ENCODE measurements at regions not wholly inside any gene's neighbourhood (a gene's known extent, or its start where the extent isn't known, plus 50 kb on each side); places are given as distances from the start of the nearest gene placed in this dataset.

GRCh38 chr2:238518821-238519186 lies 92.1 kb downstream of the ASB1 start:
- CTCF ChIA-PET: interaction anchor here (1.0 to 12.4 kb wide), 7 partner anchors 11 to 495 kb away, joined by 3 to 165 read pairs (median 3); no protein-coding TSS in a partner anchor
- no peak for DNase-seq (ENCODE audit: low read depth, low spot score)
- POLR2A ChIA-PET: interaction anchor here (1.0 to 1.5 kb wide), 2 partner anchors 266 to 329 kb away, joined by 4 to 13 read pairs; partner anchors contain the start of gene TWIST2
- H3K4me3 ChIP-seq (ENCODE audit: low read depth, low read length): peak overlapping the region; percentile 35
- TF ChIP-seq CTCF (IDR thresholded peaks at IDR 0.05; ENCODE audit: insufficient read depth, low read length, missing control alignments): no peak

GRCh38 chr2:238520359-238520886 lies 93.7 kb downstream of the ASB1 start:
- CTCF ChIA-PET: interaction anchor here (1.0 to 12.4 kb wide), 3 partner anchors 9 to 265 kb away, joined by 3 to 165 read pairs (median 3); no protein-coding TSS in a partner anchor
- DNase-seq (ENCODE audit: low read depth, low spot score): no peak
- POLR2A ChIA-PET: no interaction called here
- no peak for TF ChIP-seq CTCF (IDR thresholded peaks at IDR 0.05; ENCODE audit: insufficient read depth, low read length, missing control alignments)
- no peak overlapping the region for H3K4me3 ChIP-seq (ENCODE audit: low read depth, low read length)

DNA sequence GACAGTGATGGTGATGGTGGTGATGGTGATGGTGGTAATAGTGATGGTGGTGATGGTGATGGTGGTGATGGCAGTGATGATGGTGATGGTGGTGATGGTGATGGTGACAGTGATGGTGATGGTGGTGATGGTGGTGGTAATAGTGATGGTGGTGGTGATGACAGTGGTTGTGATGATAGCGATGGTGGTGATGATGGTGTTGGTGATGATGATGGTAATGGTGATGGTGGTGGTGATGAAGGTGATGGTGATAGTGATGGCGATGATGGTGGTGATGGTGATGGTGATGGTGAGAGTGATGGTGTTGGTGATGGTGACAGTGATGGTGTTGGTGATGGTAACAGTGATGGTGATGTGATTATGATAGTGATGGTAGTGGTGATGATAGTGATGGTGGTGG lies 94.3 kb downstream of the ASB1 start:
- CTCF ChIA-PET: interaction anchor here (1.9 kb wide), 1 partner anchor 8 kb away, joined by 6 read pairs; no protein-coding TSS in a partner anchor
- no peak overlapping the region for H3K4me3 ChIP-seq (ENCODE audit: low read depth, low read length)
- DNase-seq (ENCODE audit: low read depth, low spot score): no peak
- POLR2A ChIA-PET: no interaction called here
- TF ChIP-seq CTCF (IDR thresholded peaks at IDR 0.05; ENCODE audit: insufficient read depth, low read length, missing control alignments): no peak

DNA sequence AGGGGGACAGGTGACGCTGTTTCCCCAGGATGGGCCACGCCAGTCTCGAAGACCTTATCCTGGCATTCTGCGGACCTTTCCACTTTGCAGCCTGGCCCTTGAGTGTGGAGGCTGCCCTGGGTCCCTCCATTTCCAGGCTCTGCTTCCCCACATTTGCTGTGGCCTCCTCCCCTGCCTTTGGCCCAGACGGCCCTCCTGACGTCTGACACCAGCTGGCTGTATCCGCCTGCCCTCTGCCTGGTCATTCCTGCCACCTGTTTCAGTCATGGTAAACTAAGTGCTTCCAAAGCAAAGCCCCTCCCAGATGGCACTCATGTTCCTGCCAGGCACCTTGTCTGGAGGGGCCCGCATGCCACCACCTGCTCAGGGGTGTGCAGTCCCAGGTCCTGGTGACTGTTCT lies 95.1 kb downstream of the ASB1 start:
- ChIA-PET CTCF (interaction anchor here (1.1 to 1.9 kb wide), 2 partner anchors 8 to 263 kb away, joined by 4 to 6 read pairs; no protein-coding TSS in a partner anchor), POLR2A (no interaction called here)
- no peak for DNase-seq (ENCODE audit: low read depth, low spot score)
- TF ChIP-seq CTCF (IDR thresholded peaks at IDR 0.05; ENCODE audit: insufficient read depth, low read length, missing control alignments): no peak
- no peak overlapping the region for H3K4me3 ChIP-seq (ENCODE audit: low read depth, low read length)

- POLR2A ChIA-PET: no interaction called here
- DNase-seq (ENCODE audit: low read depth, low spot score): no peak
- TF ChIP-seq CTCF (IDR thresholded peaks at IDR 0.05; ENCODE audit: insufficient read depth, low read length, missing control alignments): peak; percentile 66
- H3K4me3 ChIP-seq (ENCODE audit: low read depth, low read length): no peak overlapping the region
- CTCF ChIA-PET: interaction anchor here (1.1 to 3.8 kb wide), 5 partner anchors 10 to 262 kb away, joined by 3 to 33 read pairs (median 8); no protein-coding TSS in a partner anchor
Observed at GRCh38 chr2:238523158-238524110, 96.7 kb downstream of the ASB1 start.

DNA sequence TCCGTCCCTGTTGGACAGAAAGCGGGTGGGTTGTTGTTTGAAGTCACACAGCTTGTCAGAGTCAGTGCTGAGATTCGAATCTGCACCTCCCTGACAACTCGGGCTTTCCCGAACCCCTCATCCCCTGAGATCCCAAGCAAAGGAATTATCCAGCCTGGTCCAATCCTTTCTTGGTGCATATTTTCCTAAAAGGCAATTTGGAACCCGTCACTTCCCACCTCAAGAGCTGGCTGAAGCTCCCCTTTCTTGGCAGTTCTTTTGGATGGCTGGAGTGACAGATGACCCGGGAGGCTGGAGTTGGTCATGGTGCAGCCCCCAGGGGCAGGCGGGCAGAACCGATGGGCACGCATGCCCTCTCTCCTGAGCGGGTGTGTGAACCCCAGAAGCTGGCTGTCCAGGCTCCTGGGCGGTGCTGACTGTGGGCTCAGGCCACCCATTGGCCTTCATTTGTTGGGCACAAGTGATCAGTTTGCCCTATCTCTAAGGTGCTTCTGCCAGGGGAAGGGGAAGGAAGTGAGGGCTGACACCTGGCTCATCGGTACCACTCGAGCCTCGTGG lies 97.8 kb downstream of the ASB1 start:
- POLR2A ChIA-PET: no interaction called here
- CTCF ChIA-PET: interaction anchor here (0.8 to 3.8 kb wide), 4 partner anchors 12 to 266 kb away, joined by 3 to 33 read pairs (median 16); no protein-coding TSS in a partner anchor
- no peak overlapping the region for H3K4me3 ChIP-seq (ENCODE audit: low read depth, low read length)
- no peak for DNase-seq (ENCODE audit: low read depth, low spot score)
- TF ChIP-seq CTCF (IDR thresholded peaks at IDR 0.05; ENCODE audit: insufficient read depth, low read length, missing control alignments): no peak
